CD1c-positive myeloid dendritic cell (primary cell): ENCODE measurements at regions not wholly inside any gene's neighbourhood (a gene's known extent, or its start where the extent isn't known, plus 50 kb on each side); places are given as distances from the start of the nearest gene placed in this dataset.
"Not testable (repeated sequence)": the region's sequence is repeated elsewhere in the genome, so short reads cannot be mapped to it uniquely, and the experiment has no call there.

Experiments used
- DNase-seq: peaks from one replicate; pipeline ENCODE4 v3.0.0-alpha.2; 2016; ENCODE audit errors: extremely low spot score

DNA sequence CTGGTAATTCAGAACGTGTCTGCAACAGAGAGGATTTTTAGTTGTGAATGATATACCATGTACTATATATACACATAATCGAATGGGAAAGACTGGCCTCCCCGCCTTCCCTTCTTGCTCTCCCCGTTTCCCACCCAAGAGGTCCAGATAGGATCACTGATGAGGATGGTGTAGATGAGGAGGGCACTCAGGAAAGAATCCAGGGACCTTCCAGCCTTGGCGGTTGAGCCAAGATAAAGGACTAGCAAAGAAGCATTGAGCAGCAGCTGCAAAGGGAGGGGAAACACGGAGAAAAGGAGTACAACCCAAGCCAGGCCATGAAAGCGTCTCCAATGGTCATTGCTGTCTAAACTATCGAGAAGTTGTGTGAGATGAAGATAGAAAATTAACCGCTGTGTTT, 84.0 kb upstream of the EXOC2 start:
- DNase-seq, result no peak

- DNase-seq, result no peak
Observed at GRCh38 chr6:776528-776931, 83.6 kb upstream of the EXOC2 start.

DNA sequence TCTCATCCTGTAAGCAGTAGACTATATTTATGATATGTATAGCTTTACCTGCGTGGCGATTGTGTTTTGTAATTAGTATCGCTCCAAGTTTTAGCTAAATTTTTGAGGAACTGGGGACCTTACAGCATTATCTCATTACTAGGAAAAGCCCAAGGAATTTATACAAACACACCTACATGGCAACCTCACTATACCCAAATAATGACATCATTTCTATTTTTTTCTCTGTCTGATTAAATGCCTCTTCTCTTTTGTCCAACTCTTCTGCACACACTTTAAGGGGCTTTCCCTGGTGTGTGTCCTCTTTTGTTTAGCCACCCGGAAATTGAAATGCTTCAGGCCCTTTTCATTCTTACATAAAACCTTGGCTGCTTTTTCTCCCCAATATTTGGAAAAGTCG, 82.9 kb upstream of the EXOC2 start:
- no peak for DNase-seq

DNA sequence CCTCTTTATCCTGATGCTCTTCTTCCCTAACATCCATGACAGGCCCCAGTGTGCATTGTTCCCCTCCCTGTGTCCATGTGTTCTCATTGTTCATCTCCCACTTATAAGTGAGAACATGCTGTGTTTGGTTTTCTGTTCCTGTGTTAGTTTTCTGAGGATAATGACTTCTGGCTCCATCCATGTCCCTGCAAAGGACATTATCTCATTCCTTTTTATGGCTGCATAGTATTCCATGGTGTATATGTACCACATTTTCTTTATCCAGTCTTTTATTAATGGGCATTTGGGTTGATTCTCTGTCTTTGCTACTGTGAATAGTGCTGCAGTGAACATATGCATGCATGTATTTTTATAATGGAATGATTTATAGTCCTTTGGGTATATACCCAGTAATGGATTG, 78.7 kb upstream of the EXOC2 start:
- not testable (repeated sequence) for DNase-seq

DNA sequence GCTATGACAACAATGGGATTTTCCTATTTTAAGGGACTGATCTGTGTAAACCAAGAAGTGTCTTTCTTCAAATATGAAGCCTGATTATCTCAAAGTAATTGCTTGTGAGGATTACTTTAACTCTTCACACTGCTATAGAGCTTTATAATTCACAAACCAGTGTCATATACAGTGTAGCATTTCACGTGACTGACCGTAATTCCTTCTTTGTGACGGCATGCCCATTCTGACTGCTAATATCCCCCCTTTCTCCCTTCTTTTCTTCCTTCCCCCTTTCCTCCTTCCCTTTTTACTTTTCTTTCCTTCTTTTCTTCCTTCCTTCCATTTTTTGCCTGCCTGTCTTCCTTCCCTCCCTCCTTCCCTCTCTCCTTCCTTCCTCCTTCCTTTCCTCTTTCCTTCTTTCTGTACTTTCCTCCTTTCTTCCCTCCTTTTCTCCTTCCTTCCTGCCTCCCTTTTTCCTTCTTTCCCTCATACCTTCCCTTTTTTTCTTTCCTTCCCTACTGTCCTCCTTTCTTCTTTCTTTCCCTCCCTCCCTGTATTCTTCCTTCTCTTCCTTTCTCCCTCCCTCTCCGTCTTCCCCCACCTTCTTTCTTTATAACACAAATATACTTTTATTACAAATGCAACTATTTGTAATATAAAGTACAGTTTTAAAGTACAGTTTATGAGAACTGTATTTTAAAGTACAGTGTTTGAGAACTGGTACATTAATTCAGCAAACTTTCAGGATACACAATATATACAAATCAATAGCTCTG, 75.0 kb upstream of the EXOC2 start:
- DNase-seq, result no peak

DNA sequence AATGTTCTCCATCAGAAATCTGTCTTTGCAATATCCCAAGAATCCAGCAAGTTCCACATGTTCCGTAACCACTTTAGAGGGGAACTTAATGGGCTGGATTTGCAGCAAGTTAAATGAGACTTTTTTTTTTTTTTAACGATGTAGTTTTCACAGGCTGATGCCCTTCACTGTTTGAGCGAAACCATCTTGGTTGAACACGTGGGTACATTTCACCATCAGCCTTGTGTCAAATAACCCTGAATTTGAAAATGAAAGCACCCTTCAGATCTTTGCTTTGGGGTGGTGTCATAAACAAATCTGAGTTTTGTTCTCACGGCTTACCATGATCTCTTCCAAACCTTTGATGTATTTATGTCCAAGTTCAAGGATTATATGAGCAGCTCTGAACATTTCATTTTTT, 73.7 kb upstream of the EXOC2 start:
- DNase-seq, result no peak

- no peak for DNase-seq
Observed at GRCh38 chr6:761997-762396, 69.1 kb upstream of the EXOC2 start.

- DNase-seq, result no peak
Observed at GRCh38 chr6:760982-761955, 68.3 kb upstream of the EXOC2 start.

- no peak for DNase-seq
Observed at GRCh38 chr6:759729-760128, 66.8 kb upstream of the EXOC2 start.

- DNase-seq, result no peak
Observed at GRCh38 chr6:756224-756623, 63.3 kb upstream of the EXOC2 start.

DNA sequence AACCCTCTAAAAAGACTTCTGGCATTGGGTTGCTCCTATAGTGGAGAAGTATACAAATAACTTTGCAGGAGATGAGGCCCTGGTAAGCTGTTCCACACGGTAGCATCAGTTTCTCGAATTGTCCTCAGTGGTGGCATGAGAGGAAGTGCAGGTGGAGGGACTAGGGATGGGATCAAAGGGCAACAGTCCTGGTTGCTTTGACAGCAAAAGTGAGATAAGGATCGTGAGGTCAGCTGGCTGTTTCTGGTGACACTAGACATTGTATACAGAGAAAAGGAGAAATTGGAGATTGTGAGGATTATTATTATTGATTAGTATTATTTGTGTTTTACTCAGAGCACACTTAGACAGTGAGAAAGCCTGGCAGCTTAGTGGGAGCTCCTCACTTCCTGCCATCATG, 61.3 kb upstream of the EXOC2 start:
- DNase-seq, result no peak

GRCh38 chr6:753486-753885, 60.5 kb upstream of the EXOC2 start:
- DNase-seq, result no peak

DNA sequence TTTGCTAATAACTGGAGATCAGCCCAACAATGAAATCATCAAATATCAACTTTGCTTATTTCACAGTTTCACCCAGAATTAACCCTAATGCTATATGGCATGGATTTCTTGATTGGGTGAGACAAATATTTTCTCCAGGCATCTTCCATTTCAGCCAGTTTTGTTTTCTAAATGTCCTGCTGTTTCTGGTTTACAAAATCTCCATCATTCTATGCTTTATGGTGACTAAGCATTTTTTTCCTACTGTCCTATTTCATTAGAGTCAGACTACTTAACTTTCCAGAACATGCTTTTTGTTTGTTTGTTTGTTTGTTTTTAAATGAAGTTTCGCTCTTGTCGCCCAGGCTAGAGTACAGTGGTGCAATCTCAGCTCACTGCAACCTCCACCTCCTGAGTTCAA, 59.5 kb upstream of the EXOC2 start:
- DNase-seq, result no peak

- no peak for DNase-seq
Observed at GRCh38 chr6:751765-752164, 58.8 kb upstream of the EXOC2 start.

GRCh38 chr6:747921-748320, 55.0 kb upstream of the EXOC2 start:
- no peak for DNase-seq

GRCh38 chr6:747028-747427, 54.1 kb upstream of the EXOC2 start:
- DNase-seq, result no peak

GRCh38 chr6:744666-745353, 51.9 kb upstream of the EXOC2 start:
- no peak for DNase-seq

DNA sequence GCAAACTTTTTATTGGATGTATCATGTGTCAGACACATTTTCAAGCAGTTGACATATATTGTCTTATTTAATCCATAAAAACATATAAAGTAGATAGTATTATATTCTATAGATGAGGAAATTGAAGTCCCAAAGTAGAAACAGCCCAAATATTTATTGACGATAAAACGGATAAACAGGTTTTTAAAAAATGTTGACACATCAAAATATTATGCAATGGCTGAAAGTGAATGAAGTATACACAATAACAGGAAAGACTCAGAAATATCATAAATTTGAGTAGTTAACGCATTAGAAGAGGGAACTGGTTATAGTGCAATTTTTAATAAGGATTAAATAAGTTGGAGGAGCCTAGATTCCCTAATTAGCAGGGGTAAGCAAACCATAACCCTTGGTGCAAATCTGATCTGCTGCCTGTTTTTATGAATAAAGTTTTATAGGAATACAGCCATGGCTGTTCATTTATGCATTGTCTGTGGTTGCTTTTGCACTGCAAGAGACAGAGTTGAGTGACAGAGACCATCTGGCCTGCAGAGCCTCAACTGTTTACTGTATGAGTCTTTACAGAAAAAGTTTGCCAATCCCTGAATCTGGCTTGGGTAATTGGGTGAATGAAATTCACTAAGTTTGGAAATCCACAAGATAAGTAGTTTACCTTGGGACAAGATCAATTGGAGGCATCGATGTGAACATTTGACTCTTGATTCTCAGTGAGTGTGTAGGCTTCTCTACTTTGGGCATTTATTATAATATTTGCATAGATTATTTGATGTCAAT, 50.6 kb upstream of the EXOC2 start:
- no peak for DNase-seq
